ENCODE measurements at regions not wholly inside any gene's neighbourhood (a gene's known extent, or its start where the extent isn't known, plus 50 kb on each side); places are given as distances from the start of the nearest gene placed in this dataset.

DNA sequence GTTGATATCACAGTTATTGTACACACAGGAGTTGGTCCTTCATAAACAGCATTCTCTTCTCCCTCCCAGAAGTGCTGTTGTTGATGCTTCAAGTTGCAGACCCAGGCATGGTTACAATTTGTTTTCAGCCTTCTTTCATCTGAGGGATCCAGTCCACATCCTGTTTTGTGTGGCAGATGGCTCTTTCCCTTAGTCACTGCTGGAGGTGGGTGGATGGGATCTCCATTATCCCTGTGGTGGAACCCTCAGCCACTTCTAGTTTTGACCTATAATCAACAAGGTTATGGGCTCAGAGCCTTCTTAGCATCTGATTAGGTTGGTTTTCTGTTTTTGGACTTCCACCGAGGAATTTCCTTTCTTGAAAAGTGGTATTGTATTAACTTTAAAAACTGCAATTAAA is 214.2 kb downstream of the SH2D4B start:
- TF ChIP-seq TAF1 (IDR thresholded peaks at IDR 0.05; ENCODE audit: borderline replicate concordance, insufficient read depth, low read length) (no peak), SIN3A (IDR thresholded peaks at IDR 0.05; ENCODE audit: borderline replicate concordance, insufficient read depth, low read length) (no peak), FOXP2 (optimal IDR thresholded peaks at IDR 0.05; ENCODE audit: borderline replicate concordance, extremely low read depth, extremely low read length, insufficient read depth) (no peak), POLR2AphosphoS5 (IDR thresholded peaks at IDR 0.05; ENCODE audit: low read depth, low read length) (no peak)
- TF ChIP-seq, protein P1, sequence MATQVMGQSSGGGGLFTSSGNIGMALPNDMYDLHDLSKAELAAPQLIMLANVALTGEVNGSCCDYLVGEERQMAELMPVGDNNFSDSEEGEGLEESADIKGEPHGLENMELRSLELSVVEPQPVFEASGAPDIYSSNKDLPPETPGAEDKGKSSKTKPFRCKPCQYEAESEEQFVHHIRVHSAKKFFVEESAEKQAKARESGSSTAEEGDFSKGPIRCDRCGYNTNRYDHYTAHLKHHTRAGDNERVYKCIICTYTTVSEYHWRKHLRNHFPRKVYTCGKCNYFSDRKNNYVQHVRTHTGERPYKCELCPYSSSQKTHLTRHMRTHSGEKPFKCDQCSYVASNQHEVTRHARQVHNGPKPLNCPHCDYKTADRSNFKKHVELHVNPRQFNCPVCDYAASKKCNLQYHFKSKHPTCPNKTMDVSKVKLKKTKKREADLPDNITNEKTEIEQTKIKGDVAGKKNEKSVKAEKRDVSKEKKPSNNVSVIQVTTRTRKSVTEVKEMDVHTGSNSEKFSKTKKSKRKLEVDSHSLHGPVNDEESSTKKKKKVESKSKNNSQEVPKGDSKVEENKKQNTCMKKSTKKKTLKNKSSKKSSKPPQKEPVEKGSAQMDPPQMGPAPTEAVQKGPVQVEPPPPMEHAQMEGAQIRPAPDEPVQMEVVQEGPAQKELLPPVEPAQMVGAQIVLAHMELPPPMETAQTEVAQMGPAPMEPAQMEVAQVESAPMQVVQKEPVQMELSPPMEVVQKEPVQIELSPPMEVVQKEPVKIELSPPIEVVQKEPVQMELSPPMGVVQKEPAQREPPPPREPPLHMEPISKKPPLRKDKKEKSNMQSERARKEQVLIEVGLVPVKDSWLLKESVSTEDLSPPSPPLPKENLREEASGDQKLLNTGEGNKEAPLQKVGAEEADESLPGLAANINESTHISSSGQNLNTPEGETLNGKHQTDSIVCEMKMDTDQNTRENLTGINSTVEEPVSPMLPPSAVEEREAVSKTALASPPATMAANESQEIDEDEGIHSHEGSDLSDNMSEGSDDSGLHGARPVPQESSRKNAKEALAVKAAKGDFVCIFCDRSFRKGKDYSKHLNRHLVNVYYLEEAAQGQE (IDR thresholded peaks at IDR 0.05; ENCODE audit: insufficient read depth in 1 of 2, low read depth in 2 of 2, low read length in 2 of 2): no peak

DNA sequence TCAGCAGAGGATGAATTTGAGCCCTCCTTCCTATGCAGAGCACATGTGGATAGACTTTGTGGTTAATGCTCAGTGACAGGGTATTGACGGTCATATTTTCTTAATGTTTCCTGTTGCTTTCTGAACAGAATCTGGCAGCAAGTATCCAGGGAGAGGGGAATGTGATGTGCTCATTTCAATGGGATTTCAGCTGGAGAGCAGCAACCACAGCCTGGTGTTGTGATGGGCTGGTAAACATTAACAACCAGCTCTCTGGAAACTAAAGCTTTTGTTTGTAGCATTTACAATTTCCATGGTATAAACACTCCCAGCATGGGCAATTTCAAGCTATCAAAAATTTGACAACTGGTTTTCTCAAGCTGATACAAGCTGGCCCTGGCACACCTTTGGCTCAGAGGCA is 215.9 kb downstream of the SH2D4B start:
- TF ChIP-seq POLR2AphosphoS5 (IDR thresholded peaks at IDR 0.05; ENCODE audit: low read depth, low read length) (no peak), SIN3A (IDR thresholded peaks at IDR 0.05; ENCODE audit: borderline replicate concordance, insufficient read depth, low read length) (no peak), TAF1 (IDR thresholded peaks at IDR 0.05; ENCODE audit: borderline replicate concordance, insufficient read depth, low read length) (no peak), FOXP2 (optimal IDR thresholded peaks at IDR 0.05; ENCODE audit: borderline replicate concordance, extremely low read depth, extremely low read length, insufficient read depth) (no peak)

DNA sequence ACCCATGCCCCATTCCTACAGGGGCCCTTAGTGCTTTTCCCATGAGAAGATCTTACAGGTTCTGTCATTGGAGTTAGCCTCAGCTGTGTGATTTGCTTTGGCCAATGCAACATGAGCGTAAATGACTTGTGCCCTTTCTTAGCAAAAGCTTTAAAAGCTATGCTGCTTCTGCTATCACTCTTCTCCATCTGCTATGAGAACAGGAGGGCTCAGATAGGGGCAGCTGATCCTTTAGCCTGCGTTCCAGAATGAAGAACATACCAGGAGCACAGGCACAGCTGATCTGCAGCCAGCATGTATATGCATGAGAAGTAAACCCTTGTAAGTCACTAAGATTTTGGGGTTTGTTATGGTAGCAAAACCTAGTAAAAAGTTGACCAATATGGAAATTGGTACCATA is 218.2 kb downstream of the SH2D4B start:
- TF ChIP-seq POLR2AphosphoS5 (IDR thresholded peaks at IDR 0.05; ENCODE audit: low read depth, low read length) (no peak), FOXP2 (optimal IDR thresholded peaks at IDR 0.05; ENCODE audit: borderline replicate concordance, extremely low read depth, extremely low read length, insufficient read depth) (no peak), TAF1 (IDR thresholded peaks at IDR 0.05; ENCODE audit: borderline replicate concordance, insufficient read depth, low read length) (no peak), SIN3A (IDR thresholded peaks at IDR 0.05; ENCODE audit: borderline replicate concordance, insufficient read depth, low read length) (no peak)
- TF ChIP-seq, protein P1 (IDR thresholded peaks at IDR 0.05; ENCODE audit: insufficient read depth in 1 of 2, low read depth in 2 of 2, low read length in 2 of 2): no peak

DNA sequence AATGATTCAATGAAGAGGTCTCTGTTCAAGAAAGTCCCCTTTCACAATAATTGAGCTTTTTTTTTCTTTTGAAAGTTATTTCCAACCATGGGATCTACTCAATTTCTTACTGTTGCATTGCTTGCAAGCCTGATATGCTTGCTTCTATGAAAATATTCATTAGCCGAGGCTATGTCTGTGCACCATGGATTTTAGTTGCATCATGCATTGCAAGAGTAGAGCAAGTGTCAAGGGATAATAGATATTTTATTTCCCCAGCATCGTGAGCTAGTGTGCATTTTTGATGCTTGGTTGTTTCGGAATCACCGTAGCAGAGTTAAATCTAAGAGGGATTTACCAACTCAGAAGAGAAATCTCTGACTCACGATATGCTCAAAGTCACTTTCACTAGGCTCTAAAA is 222.0 kb downstream of the SH2D4B start:
- TF ChIP-seq POLR2AphosphoS5 (IDR thresholded peaks at IDR 0.05; ENCODE audit: low read depth, low read length) (no peak), SIN3A (IDR thresholded peaks at IDR 0.05; ENCODE audit: borderline replicate concordance, insufficient read depth, low read length) (no peak), TAF1 (IDR thresholded peaks at IDR 0.05; ENCODE audit: borderline replicate concordance, insufficient read depth, low read length) (no peak), FOXP2 (optimal IDR thresholded peaks at IDR 0.05; ENCODE audit: borderline replicate concordance, extremely low read depth, extremely low read length, insufficient read depth) (no peak)
- TF ChIP-seq, protein P1 (IDR thresholded peaks at IDR 0.05; ENCODE audit: insufficient read depth in 1 of 2, low read depth in 2 of 2, low read length in 2 of 2): no peak

DNA sequence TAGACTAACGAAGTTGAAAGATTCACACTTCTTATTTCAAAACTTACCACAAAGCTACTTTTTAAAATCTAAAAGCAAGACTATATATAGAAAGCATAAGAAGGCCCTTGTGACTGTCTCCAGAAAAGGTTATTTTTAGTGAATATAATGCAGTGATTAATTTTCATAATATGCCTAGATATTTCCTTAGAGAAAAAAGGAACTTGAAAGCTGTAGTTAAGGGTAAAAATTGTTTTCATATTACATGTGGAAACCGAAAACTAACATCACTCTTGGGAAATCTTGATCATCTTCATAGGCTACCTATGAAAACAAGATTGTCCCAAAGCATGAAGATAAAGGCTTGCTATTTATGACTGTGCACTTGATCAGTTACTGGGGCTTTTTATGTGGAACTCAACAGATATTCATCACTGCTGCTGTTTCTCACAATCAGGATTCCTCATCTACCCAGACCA is 223.2 kb downstream of the SH2D4B start:
- TF ChIP-seq, protein P1 (IDR thresholded peaks at IDR 0.05; ENCODE audit: insufficient read depth in 1 of 2, low read depth in 2 of 2, low read length in 2 of 2): no peak

Data from PFSK-1 (cell line).